ES-I3 (cell line): ENCODE measurements at regions not wholly inside any gene's neighbourhood (a gene's known extent, or its start where the extent isn't known, plus 50 kb on each side); places are given as distances from the start of the nearest gene placed in this dataset.
"Not testable (repeated sequence)": the region's sequence is repeated elsewhere in the genome, so short reads cannot be mapped to it uniquely, and the experiment has no call there.

ENCODE experiments used
- H3K36me3 ChIP-seq: 2 replicates; pipeline ENCODE4 v1.6.1; 2013; ENCODE audit warnings: mild to moderate bottlenecking, low read length, control low read depth, moderate library complexity; ENCODE audit not compliant: insufficient read depth
- H3K4me1 ChIP-seq: 2 replicates; pipeline ENCODE4 v1.6.1; 2013; ENCODE audit warnings: mild to moderate bottlenecking, control low read depth, low read length; ENCODE audit not compliant: insufficient read depth
- H3K9ac ChIP-seq: 2 replicates; pipeline ENCODE4 v1.6.1; 2013; ENCODE audit warnings: low read depth, mild to moderate bottlenecking, low read length, moderate library complexity
- H3K9me3 ChIP-seq: 2 replicates; pipeline ENCODE4 v1.6.1; 2013; ENCODE audit warnings: mild to moderate bottlenecking, low read length, moderate library complexity; ENCODE audit not compliant: control insufficient read depth, insufficient read depth

GRCh38 chr10:124155781-124156435, 62.5 kb upstream of the CHST15 start:
- no peaks in the 10 kb centered on the region for H3K36me3 ChIP-seq
- no peaks in the 10 kb centered on the region for H3K9me3 ChIP-seq
- no peak overlapping the region for H3K9ac ChIP-seq
- H3K4me1 ChIP-seq: peaks cover 30% of the 10 kb centered on the region

GRCh38 chr10:124153023-124153826, 59.8 kb upstream of the CHST15 start:
- Histone ChIP-seq H3K36me3 (no peaks in the 10 kb centered on the region), H3K9ac (no peak overlapping the region), H3K4me1 (peaks cover 35% of the 10 kb centered on the region), H3K9me3 (no peaks in the 10 kb centered on the region)

- Histone ChIP-seq H3K9me3 (no peaks in the 10 kb centered on the region), H3K36me3 (no peaks in the 10 kb centered on the region), H3K4me1 (peaks cover 35% of the 10 kb centered on the region), H3K9ac (no peak overlapping the region)
Observed at GRCh38 chr10:124152139-124153022, 59.0 kb upstream of the CHST15 start.

GRCh38 chr10:124151466-124152095, 58.2 kb upstream of the CHST15 start:
- Histone ChIP-seq H3K9ac (no peak overlapping the region), H3K4me1 (peaks cover 35% of the 10 kb centered on the region), H3K9me3 (no peaks in the 10 kb centered on the region), H3K36me3 (no peaks in the 10 kb centered on the region)

GRCh38 chr10:124150807-124151417, 57.5 kb upstream of the CHST15 start:
- H3K36me3 ChIP-seq: no peaks in the 10 kb centered on the region
- H3K9ac ChIP-seq: no peak overlapping the region
- H3K9me3 ChIP-seq: no peaks in the 10 kb centered on the region
- H3K4me1 ChIP-seq: peaks cover 29% of the 10 kb centered on the region

GRCh38 chr10:124150189-124150806, 56.9 kb upstream of the CHST15 start:
- H3K4me1 ChIP-seq: peaks cover 26% of the 10 kb centered on the region
- H3K9ac ChIP-seq: no peak overlapping the region
- H3K36me3 ChIP-seq: no peaks in the 10 kb centered on the region
- H3K9me3 ChIP-seq: no peaks in the 10 kb centered on the region

- no peak overlapping the region for H3K9ac ChIP-seq
Observed at GRCh38 chr10:124149189-124150042, 56.0 kb upstream of the CHST15 start.

GRCh38 chr10:124148509-124149188, 55.3 kb upstream of the CHST15 start:
- not testable (repeated sequence) for H3K36me3 ChIP-seq, H3K9me3 ChIP-seq, H3K9ac ChIP-seq
- peaks cover 26% of the 10 kb centered on the region for H3K4me1 ChIP-seq

More at GRCh38 chr10:124149189-124150042, 56.0 kb upstream of the CHST15 start:
- no peaks in the 10 kb centered on the region for H3K36me3 ChIP-seq
- H3K4me1 ChIP-seq: peaks cover 26% of the 10 kb centered on the region
- no peaks in the 10 kb centered on the region for H3K9me3 ChIP-seq

- H3K9ac ChIP-seq: no peak overlapping the region
- H3K36me3 ChIP-seq: no peaks in the 10 kb centered on the region
- H3K9me3 ChIP-seq: no peaks in the 10 kb centered on the region
- H3K4me1 ChIP-seq: peaks cover 15% of the 10 kb centered on the region
Observed at GRCh38 chr10:124146483-124146882, 53.1 kb upstream of the CHST15 start.

- Histone ChIP-seq H3K4me1 (peaks cover 15% of the 10 kb centered on the region), H3K9ac (no peak overlapping the region), H3K36me3 (no peaks in the 10 kb centered on the region), H3K9me3 (no peaks in the 10 kb centered on the region)
Observed at GRCh38 chr10:124145109-124145870, 51.9 kb upstream of the CHST15 start.

- no peak overlapping the region for H3K9ac ChIP-seq
- no peaks in the 10 kb centered on the region for H3K9me3 ChIP-seq
- H3K4me1 ChIP-seq: peaks cover 7% of the 10 kb centered on the region
- H3K36me3 ChIP-seq: no peaks in the 10 kb centered on the region
Observed at GRCh38 chr10:124144536-124144935, 51.1 kb upstream of the CHST15 start.

- no peaks in the 10 kb centered on the region for H3K36me3 ChIP-seq
- H3K9ac ChIP-seq: no peak overlapping the region
- H3K4me1 ChIP-seq: no peaks in the 10 kb centered on the region
- H3K9me3 ChIP-seq: no peaks in the 10 kb centered on the region
Observed at GRCh38 chr10:124143721-124144120, 50.3 kb upstream of the CHST15 start.
